GM12872 (cell line): ENCODE measurements at regions not wholly inside any gene's neighbourhood (a gene's known extent, or its start where the extent isn't known, plus 50 kb on each side); places are given as distances from the start of the nearest gene placed in this dataset.

Source experiments
- TF ChIP-seq, protein P1 (sequence below): IDR thresholded peaks from 3 replicates; pipeline ENCODE4 v1.5.1; 2011; ENCODE audit warnings: low read depth, mild to moderate bottlenecking, low read length, moderate library complexity; ENCODE audit not compliant: insufficient read depth

- TF ChIP-seq, protein P1, sequence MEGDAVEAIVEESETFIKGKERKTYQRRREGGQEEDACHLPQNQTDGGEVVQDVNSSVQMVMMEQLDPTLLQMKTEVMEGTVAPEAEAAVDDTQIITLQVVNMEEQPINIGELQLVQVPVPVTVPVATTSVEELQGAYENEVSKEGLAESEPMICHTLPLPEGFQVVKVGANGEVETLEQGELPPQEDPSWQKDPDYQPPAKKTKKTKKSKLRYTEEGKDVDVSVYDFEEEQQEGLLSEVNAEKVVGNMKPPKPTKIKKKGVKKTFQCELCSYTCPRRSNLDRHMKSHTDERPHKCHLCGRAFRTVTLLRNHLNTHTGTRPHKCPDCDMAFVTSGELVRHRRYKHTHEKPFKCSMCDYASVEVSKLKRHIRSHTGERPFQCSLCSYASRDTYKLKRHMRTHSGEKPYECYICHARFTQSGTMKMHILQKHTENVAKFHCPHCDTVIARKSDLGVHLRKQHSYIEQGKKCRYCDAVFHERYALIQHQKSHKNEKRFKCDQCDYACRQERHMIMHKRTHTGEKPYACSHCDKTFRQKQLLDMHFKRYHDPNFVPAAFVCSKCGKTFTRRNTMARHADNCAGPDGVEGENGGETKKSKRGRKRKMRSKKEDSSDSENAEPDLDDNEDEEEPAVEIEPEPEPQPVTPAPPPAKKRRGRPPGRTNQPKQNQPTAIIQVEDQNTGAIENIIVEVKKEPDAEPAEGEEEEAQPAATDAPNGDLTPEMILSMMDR = no peak
Measured at GRCh38 chr5:165882099-165882498, 2376.7 kb downstream of the MAT2B start.

GRCh38 chr5:165885623-165886350 is 2380.4 kb downstream of the MAT2B start:
- TF ChIP-seq, protein P1 = no peak

DNA sequence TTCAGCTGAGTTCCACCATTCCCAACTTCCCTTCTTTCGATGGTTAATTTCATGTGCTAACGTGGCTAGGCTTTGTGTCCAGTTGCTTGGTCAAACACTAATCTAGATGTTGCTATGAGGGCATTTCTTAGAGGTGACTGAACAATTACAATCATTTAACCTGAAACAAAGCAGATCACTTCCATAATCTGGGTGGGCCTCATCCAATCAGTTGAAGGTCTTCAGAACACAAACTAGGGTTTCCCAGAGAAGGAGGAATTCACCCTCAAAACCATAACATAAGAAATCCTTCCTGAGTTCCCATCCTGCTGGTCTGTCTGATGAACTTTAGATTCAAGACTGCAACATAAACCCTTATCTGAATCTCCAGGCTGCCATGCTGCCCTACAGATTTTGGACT is 2381.7 kb downstream of the MAT2B start:
- TF ChIP-seq, protein P1 = no peak

DNA sequence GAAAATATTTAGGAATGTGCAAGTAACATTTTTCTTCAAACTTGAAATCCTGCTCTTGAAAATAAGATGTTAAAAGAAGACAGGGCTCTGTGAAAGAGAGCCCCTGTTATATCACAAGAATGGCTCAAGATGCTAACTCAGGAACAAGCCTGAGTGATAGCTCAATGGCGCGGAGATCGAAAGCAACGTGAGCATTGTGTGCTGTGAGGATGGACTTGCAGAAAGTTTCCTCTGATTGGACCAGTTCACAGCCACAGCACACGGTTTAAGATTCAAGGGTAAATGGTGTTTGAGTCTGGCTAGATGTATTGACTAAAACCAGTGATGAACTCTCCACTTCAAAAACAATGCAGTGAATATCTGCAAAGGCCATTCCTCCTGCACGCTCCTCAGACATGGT is 2387.0 kb downstream of the MAT2B start:
- TF ChIP-seq, protein P1 = no peak

DNA sequence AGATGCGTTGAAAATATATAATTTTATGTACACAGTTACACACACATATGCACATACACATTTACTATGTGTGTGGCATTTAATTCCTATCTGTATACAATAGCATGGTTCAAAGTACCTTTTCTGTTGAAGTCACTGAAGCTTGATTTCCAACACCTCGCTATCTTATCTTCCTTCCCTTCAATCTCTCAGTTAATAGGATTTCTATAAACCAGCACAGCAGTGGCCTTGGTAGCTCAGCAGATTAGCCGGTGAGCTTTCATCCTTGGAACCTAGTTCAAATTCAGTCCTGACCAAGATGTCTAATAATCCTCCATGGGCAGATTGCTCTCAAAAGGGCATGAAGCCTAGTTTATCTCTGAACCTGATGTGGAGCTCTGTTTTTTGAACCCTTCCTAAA is 2389.5 kb downstream of the MAT2B start:
- TF ChIP-seq, protein P1 = no peak

DNA sequence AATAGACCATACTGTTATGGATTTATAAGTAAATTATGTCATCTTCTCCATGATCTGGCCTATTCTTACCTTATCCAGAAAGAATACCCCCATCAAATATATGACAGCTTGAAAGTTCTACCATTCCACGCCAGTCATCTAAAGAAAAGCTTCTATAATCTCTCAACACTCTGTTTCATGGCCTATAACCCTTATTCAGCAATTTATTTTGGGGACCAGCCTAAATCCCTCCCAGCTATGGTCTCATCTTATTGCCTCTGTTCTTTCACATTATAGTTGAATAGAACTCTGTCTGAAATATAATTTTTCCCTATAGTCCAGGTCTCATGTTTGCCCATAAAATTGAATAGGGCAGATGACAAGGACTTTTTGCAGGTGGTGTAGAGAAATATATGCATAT is 2387.6 kb upstream of the WWC1 start:
- TF ChIP-seq, protein P1 = no peak

DNA sequence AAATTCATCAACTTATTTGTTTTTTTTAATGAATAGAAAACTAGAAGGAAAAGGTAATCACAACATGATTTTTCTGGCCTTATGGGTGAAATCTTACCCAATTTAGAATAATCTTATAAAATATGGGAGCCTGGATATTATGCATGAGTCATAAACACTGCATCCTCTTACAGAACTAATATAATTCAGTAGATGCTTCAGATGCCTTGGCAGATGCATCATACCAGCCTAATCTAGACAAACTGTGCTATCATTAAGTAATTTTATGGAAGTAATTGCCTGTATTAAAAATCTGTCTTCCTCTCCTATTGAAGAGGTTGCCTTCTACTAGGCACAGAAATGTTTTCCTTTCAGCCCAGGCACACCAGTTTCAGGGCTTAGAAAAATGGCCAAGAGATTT is 2384.6 kb upstream of the WWC1 start:
- TF ChIP-seq, protein P1 = no peak
